ENCODE measurements at regions not wholly inside any gene's neighbourhood (a gene's known extent, or its start where the extent isn't known, plus 50 kb on each side); places are given as distances from the start of the nearest gene placed in this dataset.

DNA sequence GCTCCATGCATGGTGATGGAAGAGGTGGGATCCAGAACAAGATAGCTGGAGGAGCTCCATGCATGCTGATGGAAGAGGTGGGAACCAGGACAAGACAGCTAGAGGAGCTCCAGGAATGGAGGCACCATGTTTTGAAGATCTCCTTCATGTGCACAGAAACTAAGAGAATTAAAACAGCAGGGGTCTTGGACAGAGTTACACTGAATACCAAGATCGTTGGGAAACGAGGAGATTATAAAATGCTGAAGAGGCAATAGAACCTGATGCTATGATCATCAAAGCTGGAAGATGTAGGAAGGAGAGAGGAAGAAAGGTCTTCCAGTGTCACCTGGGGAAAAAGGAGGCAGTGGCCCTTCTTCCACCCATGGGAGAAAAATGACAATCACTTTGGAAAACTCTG lies 193.6 kb upstream of the PFKP start:
- no peak for DNase-seq (ENCODE audit: low read depth)
- H3K4me3 ChIP-seq (ENCODE audit: low read depth, low read length) = no peak overlapping the region
- TF ChIP-seq, protein P1, sequence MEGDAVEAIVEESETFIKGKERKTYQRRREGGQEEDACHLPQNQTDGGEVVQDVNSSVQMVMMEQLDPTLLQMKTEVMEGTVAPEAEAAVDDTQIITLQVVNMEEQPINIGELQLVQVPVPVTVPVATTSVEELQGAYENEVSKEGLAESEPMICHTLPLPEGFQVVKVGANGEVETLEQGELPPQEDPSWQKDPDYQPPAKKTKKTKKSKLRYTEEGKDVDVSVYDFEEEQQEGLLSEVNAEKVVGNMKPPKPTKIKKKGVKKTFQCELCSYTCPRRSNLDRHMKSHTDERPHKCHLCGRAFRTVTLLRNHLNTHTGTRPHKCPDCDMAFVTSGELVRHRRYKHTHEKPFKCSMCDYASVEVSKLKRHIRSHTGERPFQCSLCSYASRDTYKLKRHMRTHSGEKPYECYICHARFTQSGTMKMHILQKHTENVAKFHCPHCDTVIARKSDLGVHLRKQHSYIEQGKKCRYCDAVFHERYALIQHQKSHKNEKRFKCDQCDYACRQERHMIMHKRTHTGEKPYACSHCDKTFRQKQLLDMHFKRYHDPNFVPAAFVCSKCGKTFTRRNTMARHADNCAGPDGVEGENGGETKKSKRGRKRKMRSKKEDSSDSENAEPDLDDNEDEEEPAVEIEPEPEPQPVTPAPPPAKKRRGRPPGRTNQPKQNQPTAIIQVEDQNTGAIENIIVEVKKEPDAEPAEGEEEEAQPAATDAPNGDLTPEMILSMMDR (conservative IDR thresholded peaks at IDR 0.05; ENCODE audit: low read depth, low read length) = no peak

DNA sequence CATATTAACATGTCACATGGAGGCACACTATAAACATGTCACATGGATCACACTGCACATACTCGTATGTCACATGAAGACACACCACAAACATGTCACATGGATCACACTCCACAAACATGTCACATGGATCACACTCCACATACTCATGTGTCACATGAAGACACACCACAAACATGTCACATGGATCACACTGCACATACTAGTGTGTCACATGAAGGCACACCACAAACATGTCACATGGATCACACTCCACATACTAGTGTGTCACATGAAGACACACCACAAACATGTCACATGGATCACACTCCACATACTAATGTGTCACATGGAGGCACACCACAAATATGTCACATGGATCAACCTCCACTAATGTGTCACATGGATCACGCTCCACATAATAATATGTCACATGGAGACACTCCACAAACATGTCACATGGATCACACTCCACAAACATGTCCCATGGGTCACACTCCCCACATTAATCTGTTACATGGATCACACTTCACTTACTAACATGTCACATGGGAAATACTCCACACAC lies 195.6 kb upstream of the PFKP start:
- no peak overlapping the region for H3K4me3 ChIP-seq (ENCODE audit: low read depth, low read length)
- TF ChIP-seq, protein P1 (conservative IDR thresholded peaks at IDR 0.05; ENCODE audit: low read depth, low read length) = no peak
- DNase-seq (ENCODE audit: low read depth) = no peak

DNA sequence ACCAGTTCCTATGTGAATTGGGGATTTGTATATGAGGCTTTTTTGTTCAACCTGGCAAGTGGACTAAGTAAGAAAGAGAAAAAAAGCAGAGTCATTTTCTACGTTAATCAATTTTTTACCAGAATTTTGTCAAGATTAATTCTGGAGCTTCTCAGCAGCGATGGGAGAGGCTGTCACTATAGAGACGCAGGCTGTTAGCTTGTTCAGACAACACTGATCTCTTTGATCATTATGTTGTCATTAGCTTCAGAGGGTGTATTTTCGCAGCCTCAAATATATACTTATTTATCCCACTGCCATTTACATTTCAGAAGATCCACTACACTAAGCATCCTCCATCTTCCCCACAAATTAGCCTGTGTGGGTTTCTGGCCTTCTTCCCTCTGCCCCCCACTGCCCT lies 196.7 kb upstream of the PFKP start:
- H3K4me3 ChIP-seq (ENCODE audit: low read depth, low read length) = no peak overlapping the region
- TF ChIP-seq, protein P1 (conservative IDR thresholded peaks at IDR 0.05; ENCODE audit: low read depth, low read length) = no peak
- DNase-seq (ENCODE audit: low read depth) = no peak

DNA sequence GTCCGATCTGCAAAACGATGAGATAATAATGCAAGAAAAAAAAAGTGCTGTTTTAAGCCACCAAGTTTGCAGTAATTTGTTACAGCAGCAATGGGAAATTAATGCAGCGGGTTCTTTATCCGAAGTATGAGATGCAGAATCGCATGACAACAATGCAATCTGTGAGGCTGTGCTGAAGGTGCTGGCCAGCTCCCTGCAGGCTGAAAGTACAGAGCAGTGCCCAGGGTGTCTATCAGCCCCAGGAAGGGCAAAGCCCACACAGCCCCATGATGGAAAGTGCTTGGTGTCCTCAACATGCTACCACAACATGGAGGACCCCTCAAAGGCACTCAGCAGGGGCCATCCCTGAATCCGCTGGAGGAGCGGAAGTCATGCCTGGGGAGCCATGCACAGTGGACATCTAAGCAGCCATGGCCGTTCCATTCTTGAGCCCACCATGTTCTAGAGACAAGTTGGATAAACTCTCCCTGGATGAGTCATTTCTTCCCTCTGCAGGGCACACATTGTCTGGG lies 199.5 kb upstream of the PFKP start:
- TF ChIP-seq, protein P1 (conservative IDR thresholded peaks at IDR 0.05; ENCODE audit: low read depth, low read length) = no peak
- no peak for DNase-seq (ENCODE audit: low read depth)

DNA sequence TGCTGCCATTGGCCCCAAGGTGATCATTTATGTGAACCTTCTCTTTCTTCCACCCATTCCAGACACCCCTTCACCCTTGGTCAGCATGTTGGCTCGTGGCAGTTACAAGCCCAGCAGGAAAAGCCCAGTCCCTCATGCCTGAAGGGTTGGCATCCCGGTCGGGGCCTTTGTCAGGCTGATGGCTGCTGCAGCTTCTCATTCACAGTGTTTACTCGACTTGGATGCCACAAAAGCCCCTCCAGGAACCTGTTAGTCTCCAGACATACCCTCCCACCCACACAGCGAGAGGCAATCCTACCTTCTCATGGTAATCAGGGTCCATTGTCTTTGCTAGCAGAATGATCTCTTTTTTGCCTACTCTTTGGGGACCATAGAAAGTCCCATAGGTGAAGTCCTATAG lies 200.8 kb upstream of the PFKP start:
- H3K4me3 ChIP-seq (ENCODE audit: low read depth, low read length) = no peak overlapping the region
- DNase-seq (ENCODE audit: low read depth) = no peak
- TF ChIP-seq, protein P1 (conservative IDR thresholded peaks at IDR 0.05; ENCODE audit: low read depth, low read length) = no peak

More for the DNA sequence above, 199.5 kb upstream of the PFKP start:
- H3K4me3 ChIP-seq (ENCODE audit: low read depth, low read length) = no peak overlapping the region

DNA sequence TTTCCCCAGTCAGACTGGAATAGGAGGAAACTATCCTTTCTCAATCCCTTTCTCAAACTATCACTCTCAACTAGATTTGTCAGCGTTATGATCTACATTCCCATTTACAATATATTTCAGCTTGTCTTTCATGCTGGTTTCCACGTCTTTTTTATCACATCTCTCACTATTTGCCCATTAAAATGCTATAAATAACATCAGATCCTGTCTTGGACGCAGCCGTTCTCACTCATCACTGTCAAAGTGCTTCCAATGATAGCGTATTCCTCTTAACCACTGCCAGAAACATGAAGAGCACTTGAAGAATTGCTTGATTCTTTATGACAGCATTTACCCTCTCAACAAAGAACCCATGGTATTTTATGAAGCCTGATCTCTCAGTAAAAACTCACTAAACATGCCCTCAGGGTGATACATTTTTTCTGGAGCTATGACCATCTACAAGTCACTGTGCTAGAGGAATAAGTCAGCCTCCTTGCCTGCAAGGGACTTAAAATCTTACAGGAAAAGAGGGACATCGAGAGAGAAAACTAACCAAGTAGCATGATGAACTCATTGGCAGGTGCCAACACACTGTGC lies 205.6 kb upstream of the PFKP start:
- no peak for DNase-seq (ENCODE audit: low read depth)
- TF ChIP-seq, protein P1 (conservative IDR thresholded peaks at IDR 0.05; ENCODE audit: low read depth, low read length) = no peak
- no peak overlapping the region for H3K4me3 ChIP-seq (ENCODE audit: low read depth, low read length)

DNA sequence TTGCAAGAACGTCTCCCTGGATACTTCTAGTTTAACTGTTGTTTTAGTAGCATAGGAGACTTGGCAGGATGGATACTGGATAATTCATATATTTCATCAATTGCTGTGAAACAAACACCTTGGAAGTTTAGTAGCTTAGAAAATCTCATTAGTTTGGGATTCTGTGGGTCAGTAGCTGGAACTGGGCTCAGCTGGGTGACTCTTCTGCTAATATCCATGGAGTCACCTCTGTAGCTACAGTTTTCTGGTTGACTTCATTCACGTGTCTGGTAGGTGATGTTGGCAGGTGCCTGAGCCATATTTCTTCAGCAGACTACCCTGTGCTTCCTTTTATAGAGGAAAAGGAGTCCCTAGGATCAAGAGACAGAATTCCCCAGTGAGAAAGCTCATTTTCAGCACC lies 208.9 kb upstream of the PFKP start:
- H3K4me3 ChIP-seq (ENCODE audit: low read depth, low read length) = no peak overlapping the region
- TF ChIP-seq, protein P1 (conservative IDR thresholded peaks at IDR 0.05; ENCODE audit: low read depth, low read length) = no peak
- no peak for DNase-seq (ENCODE audit: low read depth)
